GM23338 (cell line): ENCODE measurements at regions not wholly inside any gene's neighbourhood (a gene's known extent, or its start where the extent isn't known, plus 50 kb on each side); places are given as distances from the start of the nearest gene placed in this dataset.

Experiments
- ATAC-seq: fragments of 200-7000 bp; cut with Tn5 transposase; 3 replicates; pipeline ENCODE4 v1.9.1; 2020
- DNase-seq: peaks from one replicate; pipeline ENCODE4 v3.0.0-alpha.2; 2015; ENCODE audit warnings: low spot score
- H2AFZ ChIP-seq: fragments of 200-600 bp; sonication (generic); 2 replicates; pipeline ENCODE4 v1.8.0; 2016; ENCODE audit warnings: antibody characterized with exemption, mild to moderate bottlenecking, moderate library complexity
- H3F3A ChIP-seq: fragments of 200-600 bp; sonication (generic); replicated peaks from 2 replicates; pipeline ENCODE4 v1.8.0; 2017; ENCODE audit warnings: antibody characterized with exemption, mixed run types, low read depth
- H3K27ac ChIP-seq: fragments of 200-600 bp; sonication (generic); 2 replicates; pipeline ENCODE4 v1.6.1; 2016; ENCODE audit warnings: low read depth
- H3K27me3 ChIP-seq: fragments of 200-600 bp; sonication (generic); 2 replicates; pipeline ENCODE4 v1.8.0; 2016; ENCODE audit warnings: mild to moderate bottlenecking, mixed run types, moderate library complexity; ENCODE audit not compliant: insufficient read depth
- H3K36me3 ChIP-seq: fragments of 200-600 bp; sonication (generic); 2 replicates; pipeline ENCODE4 v1.8.0; 2016; ENCODE audit warnings: mild to moderate bottlenecking; ENCODE audit not compliant: insufficient read depth
- H3K4me1 ChIP-seq: fragments of 200-600 bp; sonication (generic); 2 replicates; pipeline ENCODE4 v1.8.0; 2016; ENCODE audit warnings: mild to moderate bottlenecking, moderate library complexity; ENCODE audit not compliant: insufficient read depth
- H3K4me2 ChIP-seq: fragments of 200-600 bp; sonication (generic); 2 replicates; pipeline ENCODE4 v1.7.1; 2017; ENCODE audit warnings: mixed run types
- H3K4me3 ChIP-seq: fragments of 200-600 bp; sonication (generic); 2 replicates; pipeline ENCODE4 v1.6.1; 2016; ENCODE audit warnings: mixed run types
- H3K79me2 ChIP-seq: fragments of 200-600 bp; sonication (generic); replicated peaks from 2 replicates; pipeline ENCODE4 v1.8.0; 2017; ENCODE audit warnings: mild to moderate bottlenecking; ENCODE audit not compliant: insufficient read depth
- H3K9me2 ChIP-seq: fragments of 200-600 bp; sonication (generic); 2 replicates; pipeline ENCODE4 v1.8.0; 2017; ENCODE audit not compliant: insufficient read depth
- H4K20me1 ChIP-seq: fragments of 200-600 bp; sonication (generic); replicated peaks from 2 replicates; pipeline ENCODE4 v1.8.0; 2017; ENCODE audit warnings: mild to moderate bottlenecking; ENCODE audit not compliant: insufficient read depth
- H3K27ac Mint-ChIP-seq: 2 replicates; pipeline ENCODE4 v1.8.0; 2020; ENCODE audit warnings: inconsistent platforms, mild to moderate bottlenecking, moderate library complexity, mixed read lengths
- H3K27me3 Mint-ChIP-seq: 3 replicates; pipeline ENCODE4 v1.8.0; 2022; ENCODE audit warnings: low read depth, mild to moderate bottlenecking, moderate library complexity, mixed read lengths, inconsistent platforms; ENCODE audit not compliant: insufficient read depth, poor library complexity
- H3K36me3 Mint-ChIP-seq: 3 replicates; pipeline ENCODE4 v1.8.0; 2021; ENCODE audit warnings: low read depth, mild to moderate bottlenecking, inconsistent platforms, moderate library complexity, mixed read lengths
- H3K4me1 Mint-ChIP-seq: 3 replicates; pipeline ENCODE4 v1.8.0; 2020; ENCODE audit warnings: mild to moderate bottlenecking, inconsistent platforms, mixed read lengths
- H3K4me3 Mint-ChIP-seq: 3 replicates; pipeline ENCODE4 v1.8.0; 2021; ENCODE audit warnings: moderate library complexity, mild to moderate bottlenecking, inconsistent platforms, mixed read lengths
- H3K9me3 Mint-ChIP-seq: 3 replicates; pipeline ENCODE4 v1.8.0; 2020; ENCODE audit warnings: moderate library complexity, mild to moderate bottlenecking, inconsistent platforms, mixed read lengths
- CREB1 ChIP-seq: fragments of 250-450 bp; sonication (Bioruptor Pico); IDR thresholded peaks from 2 replicates; pipeline ENCODE4 v1.5.0; 2020; ENCODE audit warnings: low read depth, mild to moderate bottlenecking, moderate library complexity
- CTCF ChIP-seq, 2 experiments: fragments of 200-600 bp in 1 of 2; sonication (generic) in 1 of 2; conservative IDR thresholded peaks; 2 replicates each; pipeline versions ENCODE4 v1.5.1 to v1.6.1; 2016 to 2017; ENCODE audit warnings: antibody characterized with exemption in 2 of 2, low read depth in 2 of 2, mild to moderate bottlenecking in 2 of 2, moderate library complexity in 1 of 2
- ETS1 ChIP-seq: IDR thresholded peaks from 2 replicates; pipeline ENCODE4 v1.6.1; 2016; ENCODE audit warnings: antibody characterized with exemption
- EZH2 ChIP-seq: fragments of 200-600 bp; sonication (generic); IDR thresholded peaks from one replicate; pipeline ENCODE4 v1.8.0; 2017; ENCODE audit warnings: antibody characterized with exemption, mild to moderate bottlenecking, low read depth; ENCODE audit not compliant: unreplicated experiment
- EZH2phosphoT487 ChIP-seq: fragments of 200-600 bp; sonication (generic); IDR thresholded peaks from one replicate; pipeline ENCODE4 v1.8.1; 2018; ENCODE audit warnings: antibody characterized with exemption; ENCODE audit not compliant: unreplicated experiment
- JUNB ChIP-seq: IDR thresholded peaks from one replicate; pipeline ENCODE4 v1.6.1; 2016; ENCODE audit warnings: antibody characterized with exemption; ENCODE audit not compliant: unreplicated experiment
- NANOG ChIP-seq: IDR thresholded peaks from 2 replicates; pipeline ENCODE4 v1.6.1; 2016; ENCODE audit warnings: antibody characterized with exemption, borderline replicate concordance
- POLR2AphosphoS5 ChIP-seq: IDR thresholded peaks from 2 replicates; pipeline ENCODE4 v1.6.1; 2016; ENCODE audit warnings: antibody characterized with exemption, low read depth
- REST ChIP-seq: IDR thresholded peaks from one replicate; pipeline ENCODE4 v1.6.1; 2018; ENCODE audit warnings: antibody characterized with exemption; ENCODE audit not compliant: unreplicated experiment
- STAT1 ChIP-seq: IDR thresholded peaks from one replicate; pipeline ENCODE4 v1.6.1; 2016; ENCODE audit warnings: antibody characterized with exemption; ENCODE audit not compliant: unreplicated experiment
- ZNF114 ChIP-seq: fragments of 250-450 bp; sonication (Bioruptor Pico); IDR thresholded peaks from 2 replicates; pipeline ENCODE4 v1.5.0; 2020; ENCODE audit warnings: mild to moderate bottlenecking, moderate library complexity
- ZNF331 ChIP-seq: fragments of 250-450 bp; sonication (Bioruptor Pico); IDR thresholded peaks from 2 replicates; pipeline ENCODE4 v1.5.0; 2020; ENCODE audit warnings: low read depth, mild to moderate bottlenecking, moderate library complexity
- ZNF462 ChIP-seq: fragments of 250-450 bp; sonication (Bioruptor Pico); IDR thresholded peaks from 2 replicates; pipeline ENCODE4 v1.5.0; 2020; ENCODE audit warnings: mild to moderate bottlenecking, moderate library complexity

- no peak for ATAC-seq
- no peaks in the 10 kb centered on the region for H3K9me2 ChIP-seq
- Mint-ChIP-seq H3K4me3 (no peak overlapping the region), H3K36me3 (peaks cover 9% of the 10 kb centered on the region; the same call in 2 of the 3 replicates), H3K27ac (no peak overlapping the region), H3K4me1 (no peaks in the 10 kb centered on the region), H3K27me3 (no peaks in the 10 kb centered on the region), H3K9me3 (peaks cover 10% of the 10 kb centered on the region)
- TF ChIP-seq ZNF462 (CRISPR knock-in tag) (no peak), CREB1 (CRISPR knock-in tag) (no peak), EZH2 (no peak), ZNF114 (CRISPR knock-in tag) (no peak), CTCF (conservative IDR thresholded peaks at IDR 0.05; ENCODE audit: low read depth in 2 of 2) (no peak), STAT1 (no peak), REST (no peak), EZH2phosphoT487 (no peak), JUNB (no peak), ETS1 (no peak), NANOG (no peak), POLR2AphosphoS5 (no peak), ZNF331 (CRISPR knock-in tag) (no peak)
- no peak overlapping the region for H3K27ac ChIP-seq
- H2AFZ ChIP-seq = no peak overlapping the region
- no peaks in the 10 kb centered on the region for H3K36me3 ChIP-seq
- H3K4me3 ChIP-seq = no peak overlapping the region
- no peaks in the 10 kb centered on the region for H3F3A ChIP-seq
- H3K4me1 ChIP-seq = no peaks in the 10 kb centered on the region
- no peaks in the 10 kb centered on the region for H3K79me2 ChIP-seq
- no peak for DNase-seq
- H4K20me1 ChIP-seq = no peaks in the 10 kb centered on the region
- no peaks in the 10 kb centered on the region for H3K27me3 ChIP-seq
- H3K4me2 ChIP-seq = no peak overlapping the region
These were observed 50.4 kb upstream of the RGMB start for GRCh38 chr5:98723061-98723460.
